ENCODE measurements at regions not wholly inside any gene's neighbourhood (a gene's known extent, or its start where the extent isn't known, plus 50 kb on each side); places are given as distances from the start of the nearest gene placed in this dataset.

DNA sequence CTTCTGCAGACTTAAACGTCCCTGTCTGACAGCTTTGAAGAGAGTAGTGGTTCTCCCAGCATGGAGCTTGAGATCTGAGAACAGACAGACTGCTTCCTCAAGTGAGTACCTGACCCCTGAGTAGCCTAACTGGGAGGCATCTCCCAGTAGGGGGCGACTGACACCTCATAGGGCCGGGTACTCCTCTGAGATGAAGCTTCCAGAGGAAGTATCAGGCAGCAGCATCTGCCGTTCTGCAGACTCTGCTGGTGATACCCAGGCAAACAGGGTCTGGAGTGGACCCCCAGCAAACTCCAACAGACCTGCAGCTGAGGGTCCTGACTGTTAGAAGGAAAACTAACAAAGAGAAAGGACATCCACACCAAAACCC lies 174.4 kb downstream of the LRRC70 start:
- peak; percentile 64 for DNase-seq

DNA sequence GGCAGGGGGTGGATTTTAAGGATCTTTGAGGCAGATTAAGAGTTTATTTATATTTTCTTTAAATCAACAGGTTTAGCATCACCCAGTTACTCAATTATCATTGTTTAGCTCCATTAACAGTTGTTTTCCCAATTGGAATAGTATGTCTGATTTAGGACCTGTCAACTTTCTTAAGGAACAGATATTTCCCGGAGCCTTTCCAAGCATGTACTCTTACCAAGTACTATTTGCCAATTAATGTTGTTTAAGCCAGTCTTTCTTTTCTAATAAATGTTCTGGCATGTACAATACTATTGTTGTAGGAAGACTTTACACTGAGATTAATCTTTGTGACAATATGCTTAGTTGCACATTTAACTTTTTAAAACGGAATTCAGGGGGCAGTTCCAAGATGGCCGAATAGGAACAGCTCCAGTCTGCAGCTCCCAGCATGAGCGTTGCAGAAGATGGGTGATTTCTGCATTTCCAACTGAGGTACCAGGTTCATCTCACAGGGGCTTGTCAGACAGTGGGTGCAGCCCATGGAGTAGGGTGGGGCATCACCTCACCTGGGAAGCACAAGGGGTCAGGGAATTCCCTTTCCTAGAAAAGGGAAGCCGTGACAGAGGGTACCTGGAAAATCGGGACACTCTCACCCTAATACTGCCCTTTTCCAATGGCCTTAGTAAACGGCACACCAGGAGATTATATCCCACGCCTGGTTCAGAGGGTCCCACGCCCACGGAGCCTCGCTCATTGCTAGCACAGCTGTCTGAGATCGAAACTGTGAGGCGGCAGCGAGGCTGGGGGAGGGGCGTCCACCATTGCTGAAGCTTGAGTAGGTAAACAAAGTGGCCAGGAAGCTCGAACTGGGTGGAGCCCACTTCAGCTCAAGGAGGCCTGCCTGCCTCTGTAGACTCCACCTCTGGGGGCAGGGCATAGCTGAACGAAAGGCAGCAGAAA lies 173.7 kb downstream of the LRRC70 start:
- DNase-seq: peak; percentile 54

DNA sequence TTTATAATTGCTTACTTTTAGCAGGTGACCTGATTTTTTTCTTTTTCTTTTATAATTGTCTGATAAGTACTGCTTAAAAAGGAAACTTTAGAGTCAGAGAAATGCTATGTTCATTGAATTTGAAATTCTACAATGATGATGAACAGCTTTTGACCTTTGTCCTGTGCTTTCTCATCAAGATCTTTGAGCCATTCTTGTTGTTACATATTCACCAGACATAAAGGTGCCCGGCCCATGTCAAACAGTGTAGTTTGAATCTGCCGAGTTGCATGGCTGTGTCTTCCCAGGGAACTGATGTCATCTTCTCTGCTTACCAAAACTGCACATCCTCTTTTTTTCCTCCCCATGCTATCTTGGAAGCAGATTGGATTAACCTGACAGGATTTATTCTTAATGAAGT lies 163.6 kb downstream of the LRRC70 start:
- DNase-seq: peak; percentile 35

GRCh38 chr5:62741761-62742160 lies 163.1 kb downstream of the LRRC70 start:
- peak; percentile 12 for DNase-seq

- DNase-seq: no peak
Observed at GRCh38 chr5:62737766-62738165, 159.1 kb downstream of the LRRC70 start.

GRCh38 chr5:62732677-62733121 lies 154.1 kb downstream of the LRRC70 start:
- DNase-seq: peak; percentile 11

DNA sequence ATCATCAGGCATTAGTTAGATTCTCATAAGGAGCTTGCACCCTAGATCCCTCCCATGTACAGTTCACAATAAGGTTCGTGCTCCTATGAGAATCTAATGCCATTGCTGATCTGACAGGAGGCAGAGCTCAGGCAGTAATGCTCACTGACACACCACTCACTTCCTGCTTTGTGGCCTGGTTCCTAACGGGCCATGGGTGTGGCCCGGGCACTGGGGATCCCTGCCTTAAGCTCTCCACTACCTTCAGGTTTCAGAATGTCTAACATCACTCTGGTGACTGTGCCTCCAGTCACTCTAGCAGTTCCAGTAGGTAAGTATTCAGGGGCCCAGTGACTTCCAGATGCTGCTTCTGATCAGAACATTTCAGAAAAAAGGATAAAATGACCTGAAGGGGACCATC lies 152.4 kb downstream of the LRRC70 start:
- no peak for DNase-seq

DNA sequence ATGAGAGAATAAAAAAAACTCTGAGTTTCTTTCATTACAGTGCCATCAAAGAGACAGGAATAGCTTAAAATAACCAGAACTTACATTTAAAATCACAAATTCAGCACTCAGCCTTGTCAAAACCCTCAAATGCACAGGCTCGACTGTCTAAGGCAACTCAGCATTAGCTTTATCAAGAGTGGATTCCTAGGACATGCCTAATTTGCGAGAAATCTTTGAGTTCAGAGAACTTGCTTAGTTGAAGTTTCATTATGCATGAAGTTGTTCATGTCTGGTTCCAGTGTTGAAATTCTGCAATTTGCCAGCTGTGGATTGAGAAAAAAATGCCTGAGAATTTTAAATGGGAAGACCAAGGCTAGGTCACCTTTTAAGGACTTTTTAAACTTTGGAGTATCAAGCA lies 151.1 kb downstream of the LRRC70 start:
- no peak for DNase-seq

DNA sequence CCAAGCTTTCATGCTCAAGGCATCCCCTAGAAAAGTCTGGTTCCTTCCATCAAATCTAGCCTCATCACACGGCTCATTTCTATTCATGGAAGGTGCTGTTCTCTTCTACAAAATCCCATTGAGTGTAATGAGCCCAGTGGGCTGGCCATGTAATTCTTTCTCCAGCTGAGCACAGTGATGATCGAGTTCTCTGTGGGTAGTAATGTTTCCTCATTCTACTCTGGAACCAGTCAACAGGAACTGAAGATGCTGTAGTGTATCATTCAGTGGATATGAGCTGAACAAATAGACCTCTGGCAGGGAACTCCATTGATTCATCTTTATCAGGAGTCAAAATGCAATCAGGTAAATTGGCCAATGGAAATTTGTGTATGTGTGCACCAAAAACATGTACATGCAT lies 149.2 kb downstream of the LRRC70 start:
- no peak for DNase-seq

DNA sequence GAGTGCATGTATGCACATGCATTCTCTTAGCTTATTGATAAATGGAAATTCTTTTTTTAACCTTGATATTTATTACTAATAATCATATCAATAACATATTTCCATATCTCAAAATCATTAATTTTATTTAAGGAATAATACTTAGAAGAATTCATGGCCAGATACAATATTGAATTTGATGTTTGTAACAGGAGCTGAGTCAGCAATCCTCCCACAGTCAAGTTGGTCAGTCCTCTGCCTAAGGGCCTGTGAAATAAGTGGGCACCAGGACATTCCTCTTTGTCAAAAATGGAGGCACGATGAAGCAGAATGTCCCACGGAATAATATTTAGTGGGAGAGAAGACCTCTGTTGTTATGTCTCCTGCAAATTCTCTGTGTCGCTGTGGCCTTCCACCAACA lies 148.6 kb downstream of the LRRC70 start:
- DNase-seq: no peak

- DNase-seq: peak; percentile 21
Observed at GRCh38 chr5:62722360-62722759, 143.7 kb downstream of the LRRC70 start.

DNA sequence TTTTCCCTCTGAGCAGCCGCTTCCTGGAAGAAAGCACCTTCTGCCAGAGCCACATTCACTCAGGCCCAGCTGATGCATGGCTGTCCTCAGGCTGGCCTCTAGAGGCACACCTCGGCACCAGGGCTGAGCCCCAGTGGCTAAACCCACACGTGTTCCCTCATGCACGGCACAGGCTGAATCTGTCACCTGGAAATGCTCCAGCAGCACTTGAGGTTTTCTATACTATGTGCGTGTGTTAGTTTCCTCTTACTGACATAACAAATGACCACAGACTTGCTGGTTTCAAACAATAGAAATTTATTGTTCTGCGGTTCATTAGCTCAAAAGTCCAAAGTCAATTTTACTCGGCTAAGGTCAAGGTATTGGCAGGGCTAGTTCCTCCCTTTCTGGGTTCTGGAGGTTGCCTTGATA lies 141.4 kb downstream of the LRRC70 start:
- DNase-seq: peak; percentile 88

DNA sequence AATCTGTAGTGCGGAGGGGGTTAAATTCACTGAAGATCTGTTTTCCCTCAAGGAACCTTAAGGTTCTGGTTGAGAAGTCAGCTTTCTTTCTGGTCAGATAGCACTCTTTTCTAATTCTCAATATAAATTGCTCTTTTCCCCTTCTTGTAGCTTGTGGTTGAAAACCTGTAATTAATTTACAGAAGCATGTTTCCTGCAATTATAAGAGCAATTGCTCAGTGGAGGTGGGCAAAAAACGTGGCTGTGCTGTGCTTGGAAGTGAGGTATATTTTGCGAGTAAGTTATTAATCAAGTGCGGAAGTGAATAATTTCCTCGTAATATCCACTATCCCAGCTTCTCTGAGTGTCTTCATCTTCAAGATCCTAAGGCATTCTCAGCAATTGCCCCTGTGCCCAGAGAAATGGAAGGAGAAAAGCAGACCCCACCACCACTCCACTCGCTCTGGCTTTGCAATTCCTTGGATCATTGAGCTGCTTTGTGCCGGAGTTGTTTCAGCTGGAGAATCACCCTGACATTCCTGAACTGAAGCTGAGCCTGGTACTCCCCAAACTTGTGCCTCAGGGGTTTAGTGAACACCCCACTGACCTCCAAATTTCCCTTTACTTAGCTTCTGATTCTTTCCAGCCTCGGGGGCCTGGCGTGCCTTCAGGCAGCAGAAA lies 140.6 kb downstream of the LRRC70 start:
- DNase-seq: no peak

DNA sequence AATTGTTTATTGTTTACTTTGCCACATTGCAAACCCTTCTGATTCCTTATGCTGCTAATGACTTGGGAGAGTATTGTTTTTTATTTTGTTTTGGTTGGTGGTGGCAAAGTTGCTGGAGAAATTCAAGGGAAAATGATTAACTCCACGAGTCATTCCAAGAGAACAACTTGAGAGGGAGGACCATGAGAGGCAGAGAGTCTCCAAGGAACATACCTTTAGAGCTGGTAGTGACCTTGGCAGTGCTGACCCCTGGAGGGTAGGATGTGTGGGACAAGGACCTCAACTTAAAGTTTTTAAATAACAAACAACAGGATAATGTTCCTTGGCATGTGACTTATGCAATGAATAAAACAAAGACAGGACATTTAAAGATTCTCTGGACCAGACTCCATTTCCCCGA lies 139.7 kb downstream of the LRRC70 start:
- no peak for DNase-seq

- no peak for DNase-seq
Observed at GRCh38 chr5:62717301-62717933, 138.8 kb downstream of the LRRC70 start.

- DNase-seq: no peak
Observed at GRCh38 chr5:62714296-62714695, 135.7 kb downstream of the LRRC70 start.

- no peak for DNase-seq
Observed at GRCh38 chr5:62708481-62709325, 130.1 kb downstream of the LRRC70 start.

DNA sequence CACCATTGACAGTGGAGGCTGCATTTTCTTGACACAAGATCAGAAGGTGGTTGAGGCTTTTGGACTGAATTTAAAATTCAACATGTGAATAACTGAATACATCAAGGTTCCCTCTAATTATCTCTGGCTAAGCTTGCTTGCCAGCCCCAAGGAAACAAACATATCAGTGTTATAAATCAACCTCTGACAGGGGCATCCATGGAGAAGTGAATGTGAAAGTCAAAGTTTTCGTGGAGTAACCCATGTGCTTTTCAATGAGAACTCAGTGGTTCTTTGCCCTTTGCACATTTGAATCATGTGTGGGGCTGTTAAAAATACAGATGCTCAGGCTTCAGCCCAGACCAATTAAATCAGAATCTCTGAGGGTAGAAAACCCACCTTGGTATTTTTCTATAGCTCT lies 128.9 kb downstream of the LRRC70 start:
- DNase-seq: no peak

DNA sequence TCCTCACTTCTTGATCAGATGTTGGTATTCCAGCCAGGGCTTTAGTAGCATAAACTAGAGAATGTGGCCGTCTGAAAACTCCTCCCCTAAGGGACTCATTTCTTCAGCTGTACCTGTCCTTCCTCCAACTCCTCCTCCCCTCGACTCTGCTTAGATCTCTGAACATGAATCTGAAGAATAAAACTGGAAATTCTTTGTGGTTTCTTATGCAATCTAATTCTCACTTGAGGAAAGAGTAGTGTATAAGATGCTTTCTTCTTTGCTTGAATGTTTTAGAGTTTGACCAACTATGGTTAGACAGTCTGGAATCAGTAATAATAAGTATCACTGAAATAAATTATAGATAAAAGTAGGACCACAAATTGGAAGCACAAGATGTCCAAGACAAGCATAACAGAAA lies 128.5 kb downstream of the LRRC70 start:
- no peak for DNase-seq

DNA sequence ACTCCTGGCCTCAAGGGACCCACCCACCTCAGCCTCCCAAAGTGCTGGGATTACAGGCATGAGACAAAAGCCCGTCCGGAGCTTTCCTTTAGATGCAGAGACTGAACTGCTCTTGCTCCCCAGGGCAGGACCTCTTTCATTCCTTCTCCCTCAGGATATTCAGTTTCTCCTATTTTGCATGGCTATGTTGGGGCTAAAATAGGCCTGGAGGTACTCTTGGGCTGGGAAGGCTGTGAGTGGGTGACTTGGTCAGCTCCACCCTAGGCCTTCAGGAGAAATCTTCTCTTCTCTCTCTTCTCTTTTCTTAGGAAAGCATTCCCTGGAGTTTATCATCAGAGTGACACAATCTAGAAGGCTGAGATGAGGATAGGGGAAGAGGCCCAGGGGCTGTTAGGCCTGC lies 126.4 kb downstream of the LRRC70 start:
- DNase-seq: no peak

DNA sequence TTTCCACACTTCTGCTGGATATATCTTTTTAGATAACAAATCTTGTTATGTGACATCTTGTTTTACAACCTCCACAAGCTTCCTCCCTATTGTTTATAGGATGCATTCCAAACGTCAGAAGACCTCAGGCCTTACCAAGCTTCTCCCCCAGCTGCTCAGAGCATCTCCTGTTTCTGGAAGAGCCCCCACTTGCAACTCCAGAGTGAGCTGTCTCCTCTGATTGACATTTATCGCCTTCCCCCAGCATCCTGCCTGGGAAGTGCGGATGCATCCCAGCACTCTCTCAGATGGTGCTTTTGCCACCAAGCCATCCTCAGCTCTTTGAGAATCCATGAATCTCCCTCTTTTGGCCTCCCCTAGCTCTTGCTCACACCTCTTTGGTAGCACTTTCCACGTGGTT lies 123.5 kb downstream of the LRRC70 start:
- DNase-seq: no peak

DNA sequence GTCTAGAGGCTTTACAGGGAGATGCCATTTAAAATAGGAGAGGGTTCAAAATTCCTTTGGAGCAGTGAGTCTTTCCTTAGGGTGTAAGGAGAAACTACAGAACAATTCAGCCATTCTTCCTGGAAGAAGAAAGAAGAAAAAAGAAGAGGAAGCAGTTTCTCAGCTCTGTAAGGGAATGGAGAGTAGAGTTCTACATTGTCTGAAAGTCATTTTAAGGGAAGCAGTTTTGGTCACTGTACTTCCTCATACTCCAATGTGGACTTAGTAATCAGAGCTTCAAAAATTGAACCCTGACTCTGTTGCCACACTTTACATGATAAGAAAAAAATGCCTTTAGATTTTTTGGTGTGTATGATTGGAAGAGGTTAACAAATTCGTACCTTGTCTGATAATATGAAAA lies 122.4 kb downstream of the LRRC70 start:
- DNase-seq: no peak

- DNase-seq: no peak
Observed at GRCh38 chr5:62698756-62699155, 120.1 kb downstream of the LRRC70 start.

All from DMS53 (cell line).